Gastrocnemius medialis (tissue), 4 donors: ENCODE measurements at regions not wholly inside any gene's neighbourhood (a gene's known extent, or its start where the extent isn't known, plus 50 kb on each side); places are given as distances from the start of the nearest gene placed in this dataset.

Source experiments
- POLR2A ChIP-seq, 2 donors: fragments of 450-650 bp; IDR thresholded peaks; one replicate each; pipeline ENCODE4 v1.6.1; 2017; ENCODE audit warnings: antibody characterized with exemption in 2 of 2, mild to moderate bottlenecking in 2 of 2, moderate library complexity in 2 of 2
- TF ChIP-seq, protein P1 (sequence below), 5 experiments: fragments of 450-650 bp in 3 of 5; fragments of 200-600 bp in 2 of 5; sonication (generic) in 2 of 5; IDR thresholded peaks in 4 of 5; conservative IDR thresholded peaks in 1 of 5; 1 replicate in 4 of 5; 2 replicates in 1 of 5; pipeline ENCODE4 v1.5.1; 2016 to 2019; ENCODE audit warnings: antibody characterized with exemption in 5 of 5, mild to moderate bottlenecking in 3 of 5, moderate library complexity in 3 of 5

- TF ChIP-seq, protein P1, sequence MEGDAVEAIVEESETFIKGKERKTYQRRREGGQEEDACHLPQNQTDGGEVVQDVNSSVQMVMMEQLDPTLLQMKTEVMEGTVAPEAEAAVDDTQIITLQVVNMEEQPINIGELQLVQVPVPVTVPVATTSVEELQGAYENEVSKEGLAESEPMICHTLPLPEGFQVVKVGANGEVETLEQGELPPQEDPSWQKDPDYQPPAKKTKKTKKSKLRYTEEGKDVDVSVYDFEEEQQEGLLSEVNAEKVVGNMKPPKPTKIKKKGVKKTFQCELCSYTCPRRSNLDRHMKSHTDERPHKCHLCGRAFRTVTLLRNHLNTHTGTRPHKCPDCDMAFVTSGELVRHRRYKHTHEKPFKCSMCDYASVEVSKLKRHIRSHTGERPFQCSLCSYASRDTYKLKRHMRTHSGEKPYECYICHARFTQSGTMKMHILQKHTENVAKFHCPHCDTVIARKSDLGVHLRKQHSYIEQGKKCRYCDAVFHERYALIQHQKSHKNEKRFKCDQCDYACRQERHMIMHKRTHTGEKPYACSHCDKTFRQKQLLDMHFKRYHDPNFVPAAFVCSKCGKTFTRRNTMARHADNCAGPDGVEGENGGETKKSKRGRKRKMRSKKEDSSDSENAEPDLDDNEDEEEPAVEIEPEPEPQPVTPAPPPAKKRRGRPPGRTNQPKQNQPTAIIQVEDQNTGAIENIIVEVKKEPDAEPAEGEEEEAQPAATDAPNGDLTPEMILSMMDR (IDR thresholded peaks at IDR 0.05 in 4 of 5, conservative IDR thresholded peaks at IDR 0.05 in 1 of 5) = no peak
- no peak for TF ChIP-seq POLR2A (IDR thresholded peaks at IDR 0.05)
Observed at GRCh38 chr14:30362369-30363218, 196.4 kb upstream of the G2E3 start.
